GM19351 (cell line): ENCODE measurements at regions not wholly inside any gene's neighbourhood (a gene's known extent, or its start where the extent isn't known, plus 50 kb on each side); places are given as distances from the start of the nearest gene placed in this dataset.

Experiments used
- ATAC-seq: cut with Tn5 transposase; IDR thresholded peaks from one replicate; pipeline ENCODE4 v1.9.1; 2021; ENCODE audit warnings: mild to moderate bottlenecking, moderate library complexity; ENCODE audit not compliant: unreplicated experiment

GRCh38 chr2:111219285-111219684 is 98.6 kb downstream of the BCL2L11 start:
- peak; percentile 91 for ATAC-seq

- ATAC-seq, result no peak
These were observed 99.2 kb downstream of the BCL2L11 start for GRCh38 chr2:111219734-111220505.

- ATAC-seq, result no peak
These were observed 100.2 kb downstream of the BCL2L11 start for GRCh38 chr2:111220962-111221361.

- ATAC-seq, result no peak
These were observed 101.0 kb downstream of the BCL2L11 start for GRCh38 chr2:111221701-111222100.

GRCh38 chr2:111222204-111222866 is 101.6 kb downstream of the BCL2L11 start:
- ATAC-seq, result no peak

- ATAC-seq, result no peak
These were observed 105.1 kb downstream of the BCL2L11 start for GRCh38 chr2:111225856-111226255.

- ATAC-seq, result no peak
These were observed 106.4 kb downstream of the BCL2L11 start for GRCh38 chr2:111226876-111227700.

- ATAC-seq, result no peak
These were observed 107.0 kb downstream of the BCL2L11 start for GRCh38 chr2:111227716-111228141.

- no peak for ATAC-seq
These were observed 111.0 kb downstream of the BCL2L11 start for GRCh38 chr2:111231532-111232252.

- ATAC-seq, result no peak
These were observed 114.7 kb downstream of the BCL2L11 start for GRCh38 chr2:111235192-111236015.

GRCh38 chr2:111236025-111236424 is 115.3 kb downstream of the BCL2L11 start:
- no peak for ATAC-seq

- no peak for ATAC-seq
These were observed 117.6 kb downstream of the BCL2L11 start for GRCh38 chr2:111238296-111238695.

- ATAC-seq, result peak; percentile 98
These were observed 118.4 kb downstream of the BCL2L11 start for GRCh38 chr2:111239107-111239506.

- no peak for ATAC-seq
These were observed 119.0 kb downstream of the BCL2L11 start for GRCh38 chr2:111239581-111240249.

GRCh38 chr2:111243295-111243694 is 122.6 kb downstream of the BCL2L11 start:
- ATAC-seq, result no peak

GRCh38 chr2:111244864-111245263 is 124.2 kb downstream of the BCL2L11 start:
- ATAC-seq, result no peak

GRCh38 chr2:111246620-111247061 is 125.9 kb downstream of the BCL2L11 start:
- no peak for ATAC-seq

- no peak for ATAC-seq
These were observed 126.8 kb downstream of the BCL2L11 start for GRCh38 chr2:111247491-111247890.

GRCh38 chr2:111249806-111250205 is 129.1 kb downstream of the BCL2L11 start:
- ATAC-seq, result no peak
